Mucosa of descending colon (tissue), 3 donors: ENCODE measurements at regions not wholly inside any gene's neighbourhood (a gene's known extent, or its start where the extent isn't known, plus 50 kb on each side); places are given as distances from the start of the nearest gene placed in this dataset.

Experiments
- ATAC-seq: fragments of 200-7000 bp; cut with Tn5 transposase; one replicate; pipeline ENCODE4 v1.9.1; 2020; ENCODE audit warnings: mild to moderate bottlenecking, moderate library complexity
- DNase-seq, 3 donors: peaks; one replicate each; pipeline ENCODE4 v3.0.0-alpha.2; 2020
- H3K36me3 ChIP-seq: fragments of 200-600 bp; one replicate; pipeline ENCODE4 v1.8.0; 2021; ENCODE audit warnings: low read depth, mild to moderate bottlenecking
- H3K4me1 ChIP-seq: fragments of 200-600 bp; one replicate; pipeline ENCODE4 v1.8.0; 2021; ENCODE audit warnings: low read depth, mild to moderate bottlenecking
- H3K4me3 ChIP-seq: fragments of 200-600 bp; one replicate; pipeline ENCODE4 v1.8.0; 2021; ENCODE audit warnings: mild to moderate bottlenecking
- H3K9me3 ChIP-seq: fragments of 200-600 bp; one replicate; pipeline ENCODE4 v1.8.0; 2021; ENCODE audit warnings: mild to moderate bottlenecking
- CTCF ChIP-seq: fragments of 200-600 bp; IDR thresholded peaks from one replicate; pipeline ENCODE4 v1.8.0; 2022; ENCODE audit warnings: antibody characterized with exemption, mild to moderate bottlenecking
- intact Hi-C, 2 donors: fragments of 100-400 bp; cut with DNase I in 1 of 2; cut with micrococcal nuclease in 1 of 2; formaldehyde crosslinking; loops; one replicate each; pipeline versions ENCODE4 v1.11.0 to v1.11.1; 2022; cut with DNase I, micrococcal nuclease
- donor health status: DM: no; HTN: no; CAD: no; lungs with moderate emphysema.
- donor health status: DM: no; HTN: no; CAD: no.
- donor health status: DM: no; HTN: yes; CAD: no.

GRCh38 chr1:181430015-181430885 lies 53.1 kb upstream of the CACNA1E start:
- H3K36me3 ChIP-seq, result no peaks in the 10 kb centered on the region
- H3K4me3 ChIP-seq, result no peak overlapping the region
- no peaks in the 10 kb centered on the region for H3K9me3 ChIP-seq
- TF ChIP-seq CTCF, result no peak
- DNase-seq, result no peak
- ATAC-seq, result no peak
- intact Hi-C loops, result no loop called here
- no peaks in the 10 kb centered on the region for H3K4me1 ChIP-seq
